EL (cell line): ENCODE measurements at regions not wholly inside any gene's neighbourhood (a gene's known extent, or its start where the extent isn't known, plus 50 kb on each side); places are given as distances from the start of the nearest gene placed in this dataset.
"Not testable (repeated sequence)": the region's sequence is repeated elsewhere in the genome, so short reads cannot be mapped to it uniquely, and the experiment has no call there.

Experiments used
- DNase-seq: peaks from one replicate; pipeline ENCODE4 v3.0.0-alpha.2; 2016

- peak; percentile 32 for DNase-seq
Measured at GRCh38 chr16:29179401-29180205, 194.8 kb downstream of the LAT start.

DNA sequence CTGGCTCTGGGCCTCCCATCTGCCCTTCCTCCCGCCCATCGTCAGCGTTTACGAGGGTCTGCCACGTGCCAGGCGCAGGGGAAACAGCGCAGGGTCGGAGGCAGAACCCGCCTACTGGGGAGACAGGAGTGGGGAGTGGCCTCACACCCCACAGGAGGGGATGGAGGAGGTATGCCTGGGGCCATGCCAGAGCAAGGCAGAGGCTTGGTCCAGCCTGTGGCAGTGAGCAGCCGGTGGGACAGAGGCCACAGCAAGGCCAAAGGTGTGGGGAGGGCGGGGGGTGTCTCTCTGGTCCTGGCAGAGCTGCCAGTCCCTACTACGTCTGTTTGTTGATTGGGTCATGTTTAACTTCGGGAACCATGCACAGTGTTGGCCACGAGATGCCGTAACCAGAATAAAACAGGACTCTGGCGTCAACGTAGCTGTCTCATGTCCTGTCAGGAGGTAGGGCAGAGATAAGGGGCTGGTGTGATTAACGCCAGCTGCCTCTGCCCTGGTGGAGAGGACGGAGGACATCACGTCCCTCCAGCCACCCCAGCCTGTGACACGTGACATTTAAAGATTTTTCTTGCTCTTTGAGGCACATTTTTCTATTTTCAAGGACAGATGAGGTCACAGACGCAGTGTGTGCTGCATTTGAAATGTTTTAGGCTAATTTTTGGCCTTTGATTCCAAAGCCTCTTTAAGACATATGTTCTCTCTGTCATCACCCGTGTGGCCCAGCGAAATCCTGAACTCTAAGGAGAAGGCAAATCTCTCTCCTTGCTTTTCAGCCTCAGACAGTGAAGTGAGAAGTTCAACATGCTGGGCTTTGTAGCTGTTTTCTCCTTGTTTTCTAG, 193.3 kb downstream of the LAT start:
- not testable (repeated sequence) for DNase-seq

- not testable (repeated sequence) for DNase-seq
Measured at GRCh38 chr16:29177203-29177887, 192.5 kb downstream of the LAT start.

DNA sequence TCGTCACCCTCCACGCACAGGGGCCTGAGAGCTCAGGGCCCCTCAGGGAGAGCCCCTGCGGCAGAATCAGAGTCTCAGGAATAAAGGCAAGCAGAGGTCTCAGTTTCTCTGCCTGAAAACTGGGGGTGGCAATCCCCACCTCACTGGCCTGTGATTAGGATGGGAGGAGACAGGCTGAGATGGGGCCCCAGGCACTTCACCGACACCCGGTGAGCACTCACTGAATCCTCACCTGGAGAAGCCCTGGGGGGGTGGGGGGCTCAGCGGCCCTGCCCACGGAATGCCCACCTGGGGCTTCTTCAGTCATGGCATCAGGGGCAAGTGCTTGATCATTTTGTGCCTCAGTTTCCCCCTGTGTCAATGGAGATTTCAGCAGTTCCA, 192.0 kb downstream of the LAT start:
- not testable (repeated sequence) for DNase-seq

GRCh38 chr16:29176154-29176470, 191.3 kb downstream of the LAT start:
- not testable (repeated sequence) for DNase-seq

DNA sequence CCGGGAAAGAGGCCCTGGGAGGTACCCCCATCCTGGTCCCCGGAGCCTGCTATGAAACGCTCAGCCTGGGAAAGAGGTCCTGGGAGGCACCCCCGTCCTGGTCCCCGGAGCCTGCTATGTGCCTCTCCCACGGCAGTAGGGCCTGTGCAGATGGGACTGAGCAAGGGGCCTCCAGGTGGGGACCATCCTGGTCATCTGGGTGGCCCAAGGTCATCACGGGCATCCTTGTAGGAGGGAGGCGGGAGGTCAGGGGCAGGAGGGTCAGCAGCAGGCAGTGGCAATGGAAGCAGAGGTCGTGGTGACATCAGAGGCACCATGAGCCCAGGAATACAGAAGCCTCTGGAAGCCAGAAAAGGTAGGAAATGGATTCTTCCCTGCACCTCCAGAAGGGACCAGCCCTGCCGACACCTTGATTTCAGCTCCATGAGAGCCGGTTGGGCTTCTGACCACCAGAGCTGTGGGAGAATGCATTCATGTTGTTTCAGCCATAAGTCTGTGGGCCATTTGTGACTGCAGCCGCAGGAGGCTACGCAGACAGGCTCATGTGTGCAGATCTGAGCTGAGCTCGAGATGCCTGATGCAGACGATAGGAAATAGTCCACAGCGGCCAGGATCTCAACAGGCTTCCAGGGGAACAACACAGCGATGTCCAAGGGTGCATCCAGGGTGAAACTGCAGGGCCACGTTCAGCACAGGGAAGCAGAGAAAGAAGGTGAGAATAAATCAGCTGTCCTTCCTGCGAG, 190.7 kb downstream of the LAT start:
- not testable (repeated sequence) for DNase-seq

DNA sequence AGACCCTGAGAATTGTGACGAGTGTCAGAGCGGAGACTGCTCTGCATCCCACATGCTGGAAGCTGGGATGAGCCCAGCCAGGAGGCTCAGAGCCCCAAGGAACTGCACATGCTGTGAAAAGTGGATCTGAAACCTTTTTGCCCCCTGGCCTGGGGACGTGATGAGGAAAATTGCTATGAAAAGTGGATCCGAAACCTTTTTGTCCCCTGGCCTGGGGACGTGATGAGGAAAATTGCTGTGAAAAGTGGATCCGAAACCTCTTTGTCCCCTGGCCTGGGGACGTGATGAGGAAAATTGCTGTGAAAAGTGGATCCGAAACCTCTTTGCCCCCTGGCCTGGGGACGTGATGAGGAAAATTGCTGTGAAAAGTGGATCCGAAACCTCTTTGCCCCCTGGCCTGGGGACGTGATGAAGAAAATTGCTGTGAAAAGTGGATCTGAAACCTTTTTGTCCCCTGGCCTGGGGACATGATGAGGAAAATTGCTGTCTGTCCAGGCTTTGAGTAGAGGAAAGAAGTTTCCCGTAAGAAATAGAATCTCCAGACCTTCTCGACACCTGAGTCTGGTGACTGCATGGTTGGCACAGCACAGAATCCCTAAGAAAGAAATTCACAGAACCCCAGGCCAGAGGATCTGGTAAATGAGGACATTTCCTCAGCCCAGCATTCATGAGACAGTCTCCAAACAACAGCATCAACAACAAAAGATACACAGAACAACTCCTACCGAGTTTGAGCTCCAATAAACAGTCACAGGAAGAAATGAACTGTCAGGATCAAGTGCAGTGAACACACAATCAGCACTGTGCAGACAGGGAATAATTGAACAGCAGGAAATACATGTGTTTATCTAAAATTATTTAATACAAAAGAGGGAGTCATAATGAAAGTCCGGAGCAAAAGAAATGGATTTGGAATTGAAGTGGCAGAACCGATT, 188.8 kb downstream of the LAT start:
- not testable (repeated sequence) for DNase-seq

DNA sequence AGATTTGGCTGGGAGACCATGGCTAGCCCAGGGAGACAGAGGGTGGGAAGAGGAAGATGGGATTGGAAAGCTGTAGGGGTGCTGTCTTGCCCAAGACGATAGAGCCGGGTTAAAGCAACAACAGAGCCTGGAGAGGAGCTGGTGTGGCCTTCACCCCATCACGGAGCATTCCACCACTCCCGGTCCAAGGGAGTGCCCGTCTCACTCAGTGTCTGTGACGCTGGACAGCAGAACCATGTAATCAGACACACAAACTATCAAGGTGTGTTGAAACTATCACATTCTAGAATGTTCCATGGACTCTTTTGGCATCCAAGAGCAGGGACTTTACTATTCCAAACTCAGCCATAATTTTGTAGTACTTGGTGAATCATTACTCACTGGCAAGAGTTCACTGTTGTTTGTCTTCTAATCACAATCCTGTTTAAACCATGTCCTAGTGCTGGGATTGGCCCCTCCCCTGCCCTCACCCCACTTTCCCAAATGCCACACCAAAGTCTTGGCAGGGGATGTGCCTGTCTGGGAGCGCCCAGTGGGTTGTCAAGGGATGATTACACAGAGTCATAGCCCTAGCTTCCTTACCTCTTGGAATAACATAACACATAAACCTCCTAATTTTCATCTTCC, 187.4 kb downstream of the LAT start:
- not testable (repeated sequence) for DNase-seq

- DNase-seq: not testable (repeated sequence)
Measured at GRCh38 chr16:29171296-29171695, 186.4 kb downstream of the LAT start.

DNA sequence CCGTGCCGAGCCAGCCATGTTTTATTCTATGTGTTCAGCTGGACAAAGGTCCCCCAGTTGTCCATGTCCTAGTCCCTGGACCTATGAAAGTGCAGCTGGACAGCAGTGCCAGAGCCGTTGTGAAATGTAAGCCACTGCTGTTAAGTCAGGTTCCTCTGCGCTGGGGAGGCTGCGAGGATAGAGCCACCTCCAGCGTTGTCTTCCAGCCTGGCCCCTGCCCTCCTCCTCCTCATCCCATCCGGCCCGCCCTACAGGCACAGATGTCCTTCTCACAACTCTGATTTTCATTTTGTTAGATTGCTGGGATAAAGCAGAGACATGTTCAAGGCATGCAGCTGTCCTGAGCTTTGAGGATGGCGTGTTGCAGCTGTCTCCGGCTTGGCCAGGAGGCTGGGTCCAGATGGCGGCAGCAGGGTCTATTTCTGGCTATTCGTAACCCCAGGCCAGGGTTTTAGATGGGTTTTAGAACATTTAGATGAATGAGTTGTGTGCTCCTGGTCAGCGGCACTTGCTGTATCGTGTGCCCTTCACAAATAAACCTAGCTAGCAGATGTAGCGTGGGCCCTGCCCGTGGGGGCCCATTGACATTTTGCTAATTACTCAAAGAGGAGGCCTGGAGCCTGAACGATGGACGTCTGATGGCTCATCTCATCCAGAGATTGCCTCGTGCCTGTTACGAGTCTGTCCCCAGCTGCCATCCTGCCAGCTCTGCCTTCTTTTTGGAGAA, 185.7 kb downstream of the LAT start:
- not testable (repeated sequence) for DNase-seq

GRCh38 chr16:29169295-29169994, 184.6 kb downstream of the LAT start:
- DNase-seq: not testable (repeated sequence)

DNA sequence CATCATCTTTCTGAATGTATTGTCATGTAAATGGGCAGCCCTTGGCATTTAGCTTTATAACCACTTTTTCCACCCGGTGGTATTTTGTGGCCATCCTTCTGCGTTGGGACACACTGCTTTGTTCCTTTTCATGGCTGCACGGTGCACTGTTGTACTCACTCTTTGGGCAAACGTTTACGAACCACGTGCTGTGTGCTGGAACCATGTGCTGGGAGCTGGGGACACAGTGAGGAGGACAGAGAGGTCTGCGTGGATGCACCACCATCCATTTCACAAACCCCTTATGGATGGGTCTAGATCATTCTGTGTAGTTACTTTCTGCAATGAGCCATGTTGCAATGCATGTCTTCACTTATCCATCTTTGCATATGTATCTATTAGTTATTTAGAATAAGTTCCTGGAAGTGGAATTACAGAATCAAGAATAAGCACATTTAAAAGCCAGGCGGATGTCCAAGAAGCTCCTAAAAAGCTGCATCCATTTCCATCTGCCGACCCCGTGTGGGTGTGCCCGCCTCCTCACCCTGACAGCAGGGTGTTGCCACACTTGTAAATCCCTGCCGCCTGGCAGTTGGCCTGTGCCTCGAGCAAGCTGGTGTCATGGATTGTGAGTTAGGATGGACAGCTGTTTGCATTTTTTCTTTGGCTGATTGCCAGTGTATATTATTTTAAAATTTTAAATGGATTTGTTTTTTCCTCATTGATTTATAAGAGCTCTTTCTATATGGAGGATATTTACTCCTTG, 183.8 kb downstream of the LAT start:
- DNase-seq: not testable (repeated sequence)

- not testable (repeated sequence) for DNase-seq
Measured at GRCh38 chr16:29164442-29165089, 179.7 kb downstream of the LAT start.

- not testable (repeated sequence) for DNase-seq
Measured at GRCh38 chr16:29160171-29160570, 175.3 kb downstream of the LAT start.

GRCh38 chr16:29159603-29160002, 174.8 kb downstream of the LAT start:
- not testable (repeated sequence) for DNase-seq

DNA sequence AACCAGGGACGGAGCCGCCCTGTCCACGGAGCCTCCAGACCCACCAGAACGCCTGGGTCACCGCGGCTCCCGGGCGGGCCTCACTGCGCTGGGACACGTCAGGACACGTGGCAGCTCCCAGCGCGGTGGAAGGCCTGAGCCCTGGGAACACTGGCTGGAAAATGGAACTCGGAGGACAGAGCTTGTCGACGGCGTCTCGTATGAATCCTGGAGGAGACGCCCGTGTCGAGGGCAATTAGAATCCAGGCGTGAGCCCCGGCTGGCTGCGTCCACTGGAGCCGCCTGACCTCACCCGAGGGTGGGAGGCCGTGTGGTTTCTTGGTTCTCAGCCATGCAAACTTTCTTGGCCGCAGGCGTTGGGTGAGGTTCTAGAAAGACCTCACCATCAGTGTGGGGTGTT, 173.9 kb downstream of the LAT start:
- no peak for DNase-seq

- DNase-seq: not testable (repeated sequence)
Measured at GRCh38 chr16:29158031-29158784, 173.4 kb downstream of the LAT start.
